HG02623 (cell line): ENCODE measurements at regions not wholly inside any gene's neighbourhood (a gene's known extent, or its start where the extent isn't known, plus 50 kb on each side); places are given as distances from the start of the nearest gene placed in this dataset.
A peak's percentile ranks its signal among the peaks of the same experiment; 100 is the strongest.
"Not testable (repeated sequence)": the region's sequence is repeated elsewhere in the genome, so short reads cannot be mapped to it uniquely, and the experiment has no call there.

Experiments
- ATAC-seq: cut with Tn5 transposase; IDR thresholded peaks from one replicate; pipeline ENCODE4 v1.9.1; 2021; ENCODE audit warnings: moderate library complexity; ENCODE audit not compliant: unreplicated experiment

GRCh38 chr9:31847963-31848362 is 536.5 kb upstream of the ACO1 start:
- ATAC-seq = no peak

- no peak for ATAC-seq
Measured at GRCh38 chr9:31848505-31849285, 535.7 kb upstream of the ACO1 start.

GRCh38 chr9:31854187-31854586 is 530.3 kb upstream of the ACO1 start:
- no peak for ATAC-seq

GRCh38 chr9:31868830-31869229 is 515.6 kb upstream of the ACO1 start:
- no peak for ATAC-seq

GRCh38 chr9:31870276-31870675 is 514.2 kb upstream of the ACO1 start:
- ATAC-seq = no peak

- no peak for ATAC-seq
Measured at GRCh38 chr9:31873722-31874121, 510.7 kb upstream of the ACO1 start.

GRCh38 chr9:31894008-31894407 is 490.4 kb upstream of the ACO1 start:
- ATAC-seq = no peak

GRCh38 chr9:31908158-31908890 is 476.1 kb upstream of the ACO1 start:
- ATAC-seq = peak; percentile 68

GRCh38 chr9:31908891-31909480 is 475.5 kb upstream of the ACO1 start:
- ATAC-seq = no peak

GRCh38 chr9:31912636-31913035 is 471.8 kb upstream of the ACO1 start:
- ATAC-seq = no peak

- no peak for ATAC-seq
Measured at GRCh38 chr9:31916591-31917241, 467.7 kb upstream of the ACO1 start.

- not testable (repeated sequence) for ATAC-seq
Measured at GRCh38 chr9:31937737-31938136, 446.7 kb upstream of the ACO1 start.

GRCh38 chr9:31950756-31951155 is 433.7 kb upstream of the ACO1 start:
- no peak for ATAC-seq

GRCh38 chr9:31958572-31958971 is 425.9 kb upstream of the ACO1 start:
- no peak for ATAC-seq

- no peak for ATAC-seq
Measured at GRCh38 chr9:31969552-31969951, 414.9 kb upstream of the ACO1 start.

- no peak for ATAC-seq
Measured at GRCh38 chr9:31983895-31984294, 400.5 kb upstream of the ACO1 start.

- no peak for ATAC-seq
Measured at GRCh38 chr9:31996331-31996730, 388.1 kb upstream of the ACO1 start.

- ATAC-seq = no peak
Measured at GRCh38 chr9:32004431-32005076, 379.9 kb upstream of the ACO1 start.

- no peak for ATAC-seq
Measured at GRCh38 chr9:32010322-32010721, 374.1 kb upstream of the ACO1 start.

- ATAC-seq = no peak
Measured at GRCh38 chr9:32011049-32011448, 373.4 kb upstream of the ACO1 start.

- ATAC-seq = no peak
Measured at GRCh38 chr9:32015795-32016194, 368.6 kb upstream of the ACO1 start.
